HG03025 (cell line): ENCODE measurements at regions not wholly inside any gene's neighbourhood (a gene's known extent, or its start where the extent isn't known, plus 50 kb on each side); places are given as distances from the start of the nearest gene placed in this dataset.

Experiments
- ATAC-seq: cut with Tn5 transposase; IDR thresholded peaks from one replicate; pipeline ENCODE4 v1.9.1; 2021; ENCODE audit warnings: mild to moderate bottlenecking, moderate library complexity; ENCODE audit not compliant: unreplicated experiment, low FRiP score

DNA sequence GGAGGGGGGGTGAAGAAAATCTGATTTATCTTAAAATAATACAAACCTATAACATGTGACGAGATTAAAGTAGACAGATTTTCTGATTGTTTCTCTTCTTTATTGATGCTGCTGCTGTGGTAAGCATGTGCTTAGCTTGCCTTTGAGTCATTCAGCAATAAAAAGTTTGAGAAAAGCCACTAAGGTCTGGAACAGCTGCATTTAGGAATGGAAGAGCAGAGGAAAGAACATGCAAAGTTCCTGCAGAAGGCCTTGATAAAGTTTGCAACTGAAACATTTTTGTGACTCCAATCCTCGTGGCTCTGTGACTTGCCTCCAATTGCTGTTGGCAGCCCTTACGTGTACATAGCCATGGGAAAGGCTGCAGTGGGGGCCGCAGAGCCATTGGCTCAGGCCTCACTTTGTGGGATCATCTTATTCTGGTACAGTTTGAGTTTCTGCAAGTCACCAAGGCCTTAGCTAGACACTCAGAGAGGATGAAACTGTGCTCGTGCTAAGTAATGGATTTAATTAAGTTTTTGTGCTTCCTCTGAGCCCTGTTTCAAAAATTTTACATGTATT, 370.2 kb downstream of the AASDHPPT start:
- ATAC-seq = no peak

DNA sequence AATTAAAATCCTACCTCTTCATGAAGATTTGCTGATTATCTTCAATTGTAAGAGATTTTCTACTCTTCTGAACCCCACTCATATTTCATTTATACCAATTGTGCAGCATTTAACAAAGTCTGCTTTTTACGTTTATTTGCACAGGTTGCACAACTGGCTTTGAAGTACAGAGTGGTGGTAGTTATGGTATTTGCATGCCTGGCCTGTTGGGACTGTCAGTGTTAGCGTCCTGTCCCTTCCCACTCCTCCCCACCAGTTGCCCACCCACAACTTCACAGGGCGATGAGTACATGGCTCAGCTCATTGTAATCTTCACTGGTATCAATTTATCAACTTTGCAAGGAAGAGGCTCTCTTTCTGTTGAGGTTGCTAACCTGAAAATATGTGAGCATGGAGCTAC, 372.3 kb downstream of the AASDHPPT start:
- ATAC-seq = no peak

DNA sequence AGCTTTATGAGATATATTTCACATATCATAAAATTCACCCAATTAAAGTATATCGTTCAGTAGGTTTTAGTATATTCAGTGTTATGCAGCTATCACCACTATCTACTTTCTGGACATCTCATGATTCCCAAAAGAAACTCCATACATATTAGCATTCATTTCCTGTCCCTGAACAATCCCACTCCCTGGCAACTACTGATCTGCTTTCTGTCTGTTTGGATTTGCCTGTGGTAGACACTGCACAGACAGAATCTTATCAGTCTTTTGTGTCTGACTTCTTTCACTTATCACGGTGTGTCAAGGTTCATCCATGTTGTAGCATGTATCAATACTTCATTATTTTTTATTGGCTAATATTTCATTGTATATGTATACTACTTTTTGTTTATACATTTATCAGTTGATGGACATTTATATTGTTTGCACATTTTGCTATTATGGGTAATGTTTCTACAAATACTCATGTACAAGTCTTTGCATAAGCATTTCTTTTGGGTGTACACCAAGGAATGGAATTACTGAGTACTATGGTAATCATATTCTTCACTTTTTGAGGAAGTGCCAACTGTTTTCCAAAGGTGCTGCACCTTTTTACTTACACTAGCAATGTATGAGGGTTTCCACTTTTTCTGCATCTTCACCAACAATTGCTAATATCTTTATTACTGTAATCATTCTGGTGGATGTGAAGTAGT, 373.9 kb downstream of the AASDHPPT start:
- ATAC-seq = no peak

DNA sequence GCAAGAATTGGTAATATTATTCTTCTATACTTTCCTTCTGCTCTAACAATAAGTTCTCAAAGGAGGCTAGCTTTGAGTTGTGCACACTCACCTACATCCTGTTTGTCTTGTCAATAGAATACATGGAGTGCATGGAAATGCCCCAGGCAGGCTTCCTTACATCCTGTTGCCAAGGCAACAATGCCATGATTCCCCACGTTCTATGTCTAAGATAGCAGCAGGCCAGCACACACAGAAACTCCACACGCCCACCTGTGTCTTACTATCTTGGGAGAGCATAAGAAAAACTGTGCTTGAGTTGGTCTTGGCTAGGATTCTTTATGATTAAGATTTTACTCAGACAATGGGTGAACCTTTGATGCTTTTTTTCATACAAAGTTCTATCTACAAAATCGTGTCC, 379.2 kb downstream of the AASDHPPT start:
- ATAC-seq = no peak

DNA sequence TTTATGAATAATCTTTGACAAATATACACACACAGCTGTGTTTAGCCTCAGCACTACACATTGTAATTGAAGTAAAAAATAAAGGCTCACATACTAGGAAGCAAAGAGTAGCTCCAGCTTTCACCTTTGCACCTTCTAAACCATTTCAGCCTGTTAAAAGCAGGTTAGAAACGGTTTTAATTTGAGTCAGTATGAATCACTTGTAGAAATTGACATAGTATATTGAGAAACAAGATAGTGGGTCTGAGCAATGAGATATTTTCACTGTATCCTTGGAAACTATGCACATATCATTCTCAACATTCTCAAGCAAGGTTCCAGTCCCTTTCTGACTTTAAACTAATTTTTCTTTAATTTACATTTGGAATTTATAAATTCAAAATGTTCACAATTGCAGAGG, 380.3 kb downstream of the AASDHPPT start:
- no peak for ATAC-seq

DNA sequence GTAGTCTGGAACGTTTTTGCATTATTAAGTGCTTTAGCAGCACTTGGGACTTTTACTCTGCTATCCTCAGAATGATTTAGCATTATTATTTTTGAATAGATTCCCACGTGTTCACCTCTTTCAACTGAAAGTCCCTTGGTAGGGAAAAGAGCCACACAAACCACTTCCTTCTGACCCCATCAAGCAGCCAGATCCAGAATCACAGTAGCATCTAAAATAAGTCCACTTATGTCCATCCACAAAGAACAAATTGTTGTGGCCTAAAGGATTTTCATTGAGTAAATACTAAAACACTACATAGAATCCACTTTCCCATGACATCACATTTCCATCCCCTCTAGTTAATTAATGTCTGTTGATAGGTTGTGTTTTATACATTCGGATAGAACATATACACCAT, 381.7 kb downstream of the AASDHPPT start:
- ATAC-seq = no peak

DNA sequence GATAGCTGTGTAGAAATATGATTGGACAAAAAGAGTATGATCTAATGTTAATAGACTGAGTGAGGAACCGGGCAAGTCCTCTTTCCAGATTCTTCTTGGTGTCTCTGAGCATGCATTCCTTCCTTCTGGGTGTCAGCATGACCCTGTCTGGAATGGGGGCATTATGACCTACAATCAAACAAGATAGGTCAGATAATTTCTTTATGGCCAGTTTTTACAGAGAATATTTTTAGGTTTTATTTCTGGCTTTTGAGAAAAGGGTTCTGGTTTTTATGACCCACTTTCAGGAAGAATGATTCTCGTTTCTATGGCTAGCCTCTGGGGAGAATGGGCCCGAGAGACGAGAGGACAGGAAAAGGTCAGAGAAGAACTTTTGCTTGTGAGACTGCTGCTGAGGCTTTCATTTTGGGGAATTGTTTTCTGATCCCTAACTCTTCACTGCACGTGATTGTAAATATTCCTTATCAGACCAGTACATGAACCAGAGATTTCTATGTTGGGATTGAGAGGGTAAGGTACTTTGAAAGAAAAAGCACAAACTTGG, 383.8 kb downstream of the AASDHPPT start:
- no peak for ATAC-seq

DNA sequence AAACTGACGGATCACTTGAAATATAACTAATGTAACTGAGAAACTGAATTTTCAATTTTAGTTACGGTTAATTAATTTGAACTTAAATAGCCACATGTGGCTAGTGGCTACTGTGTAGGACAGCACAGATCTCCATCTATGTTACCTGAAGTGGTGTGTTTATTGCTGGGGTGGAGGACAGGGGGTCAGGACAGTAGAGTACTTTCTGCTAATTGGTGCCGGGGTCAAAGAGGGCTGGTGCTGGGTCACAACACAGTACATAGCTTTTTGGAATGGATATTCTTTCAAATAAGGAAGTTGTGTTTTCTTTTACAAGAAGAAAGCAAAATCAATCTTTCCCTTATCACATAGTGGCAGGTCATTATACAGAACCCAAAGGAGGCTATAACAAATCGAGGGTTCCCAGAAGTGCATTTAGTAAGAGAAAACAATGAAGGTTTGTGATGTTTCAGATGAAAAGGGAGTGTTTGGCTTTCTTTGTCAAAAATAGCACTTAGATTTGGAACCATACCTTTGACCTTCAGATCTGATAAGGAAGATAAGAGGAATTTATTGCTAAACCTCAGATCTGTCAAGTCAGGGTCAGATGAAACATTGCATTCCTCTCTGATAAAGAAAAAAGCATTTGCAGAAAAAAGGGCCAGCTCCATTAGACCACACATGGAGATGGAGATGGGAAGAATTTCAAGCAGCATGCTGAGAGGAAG, 384.5 kb downstream of the AASDHPPT start:
- ATAC-seq = no peak

DNA sequence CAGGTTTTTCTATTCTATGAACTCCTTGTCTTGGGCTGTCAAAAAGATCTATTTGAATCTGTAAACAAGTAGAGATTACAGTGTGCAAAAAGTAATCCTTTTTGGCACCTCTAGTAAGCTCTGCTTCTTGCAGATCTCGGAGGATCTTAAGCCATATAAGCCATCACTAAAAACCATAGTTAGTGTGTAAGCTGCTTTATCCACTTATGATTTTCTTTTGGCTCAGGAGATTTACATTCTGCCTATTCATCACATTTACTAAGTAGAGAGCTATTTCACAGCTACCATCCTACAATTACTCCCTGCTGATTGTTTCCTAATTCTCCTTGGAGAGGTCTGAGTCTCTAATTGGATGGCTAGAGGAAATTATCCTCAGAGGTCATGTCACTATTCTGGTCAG, 385.7 kb downstream of the AASDHPPT start:
- no peak for ATAC-seq

DNA sequence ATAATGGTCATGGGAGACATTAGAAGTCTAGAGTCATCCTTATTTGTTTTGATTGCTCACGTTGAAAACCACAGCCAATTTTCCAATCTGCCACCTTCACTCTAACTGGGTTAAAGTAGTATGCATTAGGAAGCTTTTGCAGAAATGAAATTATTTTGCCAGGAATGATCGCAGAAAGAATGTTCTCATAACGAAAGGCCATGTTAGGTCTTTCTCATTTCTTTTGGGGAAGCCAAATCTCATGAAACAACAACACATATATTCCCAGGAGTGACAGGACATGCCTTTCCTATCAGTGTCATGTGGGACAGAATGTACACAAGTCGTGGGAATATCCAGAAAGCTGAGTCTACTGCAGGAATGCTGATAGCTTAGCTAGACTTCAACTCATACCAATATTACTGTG, 386.3 kb downstream of the AASDHPPT start:
- ATAC-seq = no peak

DNA sequence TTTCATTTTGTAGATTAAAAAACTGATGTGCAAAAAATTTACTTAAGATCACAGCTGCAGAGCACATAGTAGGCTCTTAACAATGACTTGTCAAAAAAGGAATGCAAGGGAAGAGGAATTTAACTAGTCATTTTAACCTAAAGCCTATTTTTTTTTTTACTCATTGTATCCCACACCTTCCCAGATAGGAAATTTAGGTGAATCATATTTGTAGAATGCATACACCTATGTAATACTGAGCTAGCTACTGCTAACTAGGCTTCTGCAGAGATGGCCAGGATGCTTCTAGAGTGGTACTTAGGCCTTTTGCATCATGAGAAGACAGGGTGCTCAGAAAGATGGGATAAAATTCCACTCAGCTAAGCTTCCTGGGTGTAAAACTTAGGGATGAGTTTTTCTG, 387.3 kb downstream of the AASDHPPT start:
- ATAC-seq = no peak

DNA sequence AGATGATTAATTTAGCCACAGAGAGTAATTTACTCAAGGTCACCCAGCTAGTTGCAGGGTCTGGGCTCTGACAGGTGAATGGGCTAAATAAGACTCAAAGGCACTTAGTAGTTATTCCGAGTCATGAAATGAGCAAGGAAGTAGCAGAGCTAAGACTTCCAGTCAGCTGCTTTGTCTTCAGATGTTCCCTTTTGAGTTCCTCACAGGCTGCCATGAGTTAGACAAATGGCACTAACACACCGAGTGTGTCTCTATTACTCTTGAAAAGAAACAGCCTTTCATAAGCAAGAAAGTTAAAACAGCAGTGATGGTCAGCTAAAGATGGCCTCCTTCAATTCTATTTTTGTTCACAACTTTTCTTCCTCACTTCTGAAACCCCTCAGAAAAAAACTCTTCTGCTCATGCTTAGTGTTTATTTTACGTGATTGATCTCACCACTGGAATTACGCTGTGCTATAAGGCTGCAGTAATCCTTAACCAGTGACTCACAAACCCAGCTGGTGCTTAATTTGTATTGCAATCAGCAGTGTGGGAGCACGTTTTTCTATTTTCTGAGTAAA, 389.1 kb downstream of the AASDHPPT start:
- no peak for ATAC-seq

DNA sequence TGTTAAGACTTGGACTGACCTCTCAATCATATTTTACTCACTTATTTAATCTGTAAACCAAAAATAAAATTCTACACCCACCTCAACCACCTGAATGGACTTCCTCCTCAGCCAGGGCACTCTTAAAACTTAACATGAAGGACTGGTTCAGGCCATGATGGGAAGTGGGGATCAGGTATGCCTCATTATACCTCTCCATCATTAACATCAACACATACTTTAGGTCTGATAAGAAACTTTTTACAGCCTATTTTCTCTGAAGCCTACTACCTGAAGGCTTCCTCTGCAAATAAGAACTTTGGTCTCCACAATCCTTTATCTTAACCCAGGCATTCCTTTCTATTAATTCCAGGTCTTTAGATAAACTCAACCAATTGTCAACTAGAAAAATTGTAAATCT, 390.0 kb downstream of the AASDHPPT start:
- ATAC-seq = no peak

DNA sequence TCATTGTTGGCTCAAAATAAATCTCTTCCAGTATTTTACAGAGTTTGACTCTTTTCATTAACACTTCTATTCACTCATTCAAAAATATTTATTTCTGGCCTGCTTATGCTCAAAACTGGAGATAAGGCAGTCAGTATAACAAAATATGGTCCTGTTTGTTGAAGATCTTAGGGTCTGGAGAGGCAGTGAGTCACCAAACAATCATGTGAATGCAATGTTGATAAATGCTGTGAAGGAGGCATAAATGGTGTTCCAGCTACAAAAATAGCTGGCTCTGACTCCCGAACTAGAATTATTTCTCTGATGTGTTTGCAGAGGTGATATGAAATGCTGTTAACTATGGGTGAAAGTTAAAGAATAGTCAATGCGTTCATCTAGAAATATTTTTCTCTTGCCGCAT, 390.6 kb downstream of the AASDHPPT start:
- no peak for ATAC-seq

DNA sequence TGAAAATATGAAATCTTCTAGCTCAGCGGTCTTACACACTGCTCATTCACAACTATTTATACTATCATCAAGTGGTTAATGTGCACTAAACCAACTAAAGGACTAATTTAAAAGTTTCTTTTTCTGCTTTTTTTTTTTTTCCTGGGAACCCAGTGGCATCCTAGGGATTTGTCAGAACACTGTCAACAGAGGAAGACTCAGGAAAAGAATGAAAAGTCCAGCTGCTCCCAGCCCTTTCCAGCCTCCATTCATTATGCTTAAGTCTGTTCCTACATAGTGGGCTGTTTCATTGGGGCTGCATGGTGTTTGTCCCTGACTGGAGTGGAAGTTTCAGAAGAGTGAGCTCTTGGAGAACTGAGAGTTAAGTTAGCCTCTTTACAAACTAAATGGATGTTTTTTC, 391.1 kb downstream of the AASDHPPT start:
- ATAC-seq = no peak

DNA sequence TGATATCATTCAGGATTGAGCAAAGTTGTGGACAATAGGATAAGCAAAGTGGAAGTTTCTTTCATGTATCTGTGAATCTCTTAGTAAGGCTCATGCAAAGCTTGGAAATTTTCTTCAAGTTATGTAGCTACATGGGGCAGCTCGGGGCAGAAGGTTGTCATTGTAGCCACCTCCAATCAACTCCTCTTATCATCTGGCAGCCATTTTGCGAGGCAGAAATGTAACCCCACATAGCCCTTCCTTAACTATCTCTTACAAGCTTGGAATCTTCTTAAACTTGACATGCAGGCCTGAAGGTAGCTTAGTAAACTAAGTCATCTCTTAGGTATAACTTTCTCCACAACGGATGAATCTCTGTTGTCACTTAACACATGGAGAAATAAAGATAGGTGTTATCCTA, 392.8 kb downstream of the AASDHPPT start:
- ATAC-seq = no peak

DNA sequence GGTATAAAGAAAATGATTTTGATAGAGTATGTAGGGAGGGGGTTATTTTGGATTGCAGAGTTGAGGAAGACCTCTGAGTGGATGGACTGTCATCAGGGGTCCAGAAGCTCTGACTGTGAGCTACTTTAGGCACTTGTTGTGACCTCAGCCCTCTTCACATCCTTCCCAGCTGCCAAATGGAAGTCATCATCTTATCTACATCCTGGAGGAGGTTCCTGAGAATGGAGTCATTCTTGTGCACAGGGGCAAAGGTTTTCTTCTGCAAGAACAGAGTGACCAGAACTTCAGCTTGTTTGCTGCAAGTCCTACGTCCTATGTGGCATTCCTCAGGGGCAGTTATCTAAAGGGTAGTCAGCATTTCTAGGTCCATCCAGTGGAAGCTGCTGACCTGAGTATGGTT, 393.8 kb downstream of the AASDHPPT start:
- ATAC-seq = no peak

DNA sequence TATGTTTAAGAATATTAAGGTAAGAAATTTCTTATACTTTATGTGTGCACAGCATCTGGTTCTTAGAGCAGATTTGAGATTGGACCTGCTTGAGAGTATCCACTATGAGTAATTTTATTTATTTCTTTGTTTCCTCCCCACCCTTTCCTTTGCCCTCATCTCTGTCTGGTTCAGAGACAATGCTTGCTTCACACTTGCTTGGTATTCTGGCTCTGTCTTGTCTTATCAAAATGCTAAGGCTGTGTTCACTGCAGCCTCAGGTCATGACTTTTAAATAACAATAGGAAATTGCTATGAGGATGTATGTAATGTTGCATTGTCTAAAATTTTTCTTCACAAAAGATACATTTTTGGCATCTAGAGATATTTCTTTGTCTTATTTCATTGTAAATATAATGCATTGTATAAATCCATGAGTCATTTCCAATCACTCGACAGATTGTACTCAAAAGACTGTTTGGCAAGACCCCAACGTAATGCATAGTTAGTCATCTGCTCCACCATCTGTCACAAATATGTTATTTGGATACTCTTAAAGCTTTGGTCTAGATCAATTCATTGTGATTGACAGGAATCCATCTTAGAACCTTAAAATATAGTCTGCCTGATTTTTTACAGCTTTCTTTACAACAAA, 395.7 kb downstream of the AASDHPPT start:
- ATAC-seq = no peak

DNA sequence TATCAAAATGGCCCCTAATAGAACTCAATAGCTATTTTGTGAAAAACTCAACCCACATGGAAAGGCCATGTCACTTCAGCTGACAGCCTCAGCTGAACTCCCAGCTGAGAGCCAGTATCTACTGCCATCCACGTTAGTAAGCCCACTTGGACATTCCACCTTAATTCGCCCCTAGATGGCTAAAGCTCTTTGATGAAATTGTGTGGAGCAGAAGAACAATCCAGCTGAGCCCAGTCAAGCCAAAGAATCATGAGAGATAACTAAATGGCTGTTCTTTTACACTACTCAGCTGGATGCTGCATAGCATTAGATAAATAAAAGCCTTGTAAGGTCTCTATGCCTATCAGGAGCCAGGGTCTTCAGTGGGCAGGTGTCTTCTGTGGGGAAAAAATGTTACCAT, 396.8 kb downstream of the AASDHPPT start:
- no peak for ATAC-seq

DNA sequence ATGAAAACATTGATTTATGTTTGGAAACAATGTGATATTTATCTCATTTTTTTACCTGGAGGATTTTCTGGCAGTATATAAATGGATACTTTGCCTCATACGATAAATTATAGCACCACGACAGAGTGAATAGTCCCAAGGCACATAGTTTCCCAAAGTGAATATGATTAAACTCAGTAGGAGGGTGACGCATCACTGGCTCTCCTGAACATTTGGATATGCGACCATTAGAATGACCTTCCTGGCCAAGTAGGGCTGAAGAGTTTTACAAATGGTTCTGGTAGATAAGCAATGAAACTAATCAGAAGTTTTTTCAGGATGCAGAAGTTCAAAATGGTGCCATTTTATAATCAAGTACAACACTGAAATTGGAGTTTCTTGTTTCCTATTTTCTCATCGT, 397.7 kb downstream of the AASDHPPT start:
- ATAC-seq = no peak

DNA sequence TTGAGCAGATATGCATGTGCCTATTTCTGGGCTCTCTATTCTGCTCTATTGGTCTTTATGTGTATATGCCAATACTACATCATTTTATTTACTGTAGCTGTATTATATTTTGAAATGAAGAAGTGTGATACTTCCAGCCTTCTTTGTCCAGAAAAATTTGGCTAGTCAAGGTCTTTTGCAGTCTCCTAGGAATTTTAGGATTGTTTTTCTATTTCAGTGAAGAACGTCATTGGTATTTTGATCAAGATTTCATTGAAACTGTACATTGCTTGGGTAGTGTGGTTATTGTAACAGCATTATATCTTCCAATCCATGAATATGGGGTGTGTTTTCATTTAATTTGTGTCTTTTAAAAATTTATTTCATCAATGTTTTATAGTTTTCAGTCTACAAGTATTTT, 400.3 kb downstream of the AASDHPPT start:
- ATAC-seq = no peak
